ENCODE measurements at regions not wholly inside any gene's neighbourhood (a gene's known extent, or its start where the extent isn't known, plus 50 kb on each side); places are given as distances from the start of the nearest gene placed in this dataset.

DNA sequence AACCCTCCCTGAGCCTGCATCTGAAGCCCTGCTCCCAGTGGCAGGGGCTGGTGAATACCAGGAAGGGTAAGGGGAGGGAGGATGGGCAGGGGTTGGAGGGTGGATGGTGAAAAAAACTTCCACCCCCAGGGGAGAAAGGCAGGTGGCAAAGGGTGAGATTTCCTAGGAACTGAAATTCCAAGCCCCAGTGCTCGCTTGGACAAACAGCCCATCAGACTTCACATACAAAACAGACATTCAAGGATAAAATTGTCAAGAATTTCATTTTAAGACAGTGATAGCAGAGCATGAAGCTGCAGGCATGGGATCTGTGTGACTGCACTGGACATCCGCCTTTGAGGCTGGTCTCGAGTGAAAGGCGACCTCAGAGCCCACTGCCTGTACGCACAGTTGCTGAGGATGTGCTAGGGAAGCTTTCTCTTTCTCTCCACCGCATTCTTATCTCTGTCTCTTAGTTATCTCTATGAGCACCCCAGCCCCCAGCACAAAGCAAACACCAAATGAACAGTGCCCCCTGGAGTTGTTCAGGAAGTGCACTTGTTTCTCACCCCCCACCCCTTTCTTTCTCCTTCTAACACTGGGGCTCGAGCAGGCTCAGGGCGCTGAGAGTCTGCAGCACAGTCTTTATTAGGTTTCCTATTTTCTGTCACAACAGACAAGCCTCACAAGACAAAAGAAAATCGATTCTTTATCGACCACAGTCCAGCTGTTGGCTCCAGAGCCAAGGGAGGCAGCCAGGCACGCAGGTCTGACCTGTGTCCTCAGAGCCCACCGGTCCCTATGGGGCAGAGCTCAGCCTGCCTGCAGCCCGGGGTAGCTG, 237.3 kb upstream of the NCAM1 start:
- no peak overlapping the region for H3K27ac ChIP-seq
- peaks cover 0 to 35% (median 0%) of the 10 kb centered on the region in 4 donors for H3K27me3 ChIP-seq
- no peaks in the 10 kb centered on the region for H3K4me1 ChIP-seq
- H3K36me3 ChIP-seq = no peaks in the 10 kb centered on the region
- no peak for TF ChIP-seq POLR2A (IDR thresholded peaks at IDR 0.05)
- TF ChIP-seq CTCF (IDR thresholded peaks at IDR 0.05) = no peak
- H3K9me3 ChIP-seq = no peaks in the 10 kb centered on the region
- WGBS, 2 donors = 67 to 83% methylated on average over 9 to 12 of the region's 13 CpGs
- no peak for DNase-seq
- no peak overlapping the region for H3K4me3 ChIP-seq
- intact Hi-C loops (cut with DNase I) = no loop called here

DNA sequence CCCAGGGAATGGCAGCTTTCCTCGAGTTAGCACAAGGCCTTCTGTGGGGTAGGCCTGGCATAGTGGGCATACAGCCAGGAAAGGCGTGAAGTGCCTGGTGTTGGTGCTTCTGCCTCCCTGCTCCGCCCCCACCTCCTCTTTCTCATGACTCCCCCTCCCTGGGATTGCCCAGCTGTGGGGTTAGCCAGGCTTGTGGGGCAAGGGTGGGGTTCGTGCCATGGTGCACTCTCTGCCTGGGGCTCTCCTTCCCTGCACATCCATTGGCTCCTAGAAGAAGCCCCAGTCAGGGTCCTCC, 236.8 kb upstream of the NCAM1 start:
- H3K36me3 ChIP-seq = no peaks in the 10 kb centered on the region
- H3K4me1 ChIP-seq = no peaks in the 10 kb centered on the region
- WGBS, 2 donors = no CpG with 5 or more reads among the region's 4 CpGs
- no peak overlapping the region for H3K4me3 ChIP-seq
- intact Hi-C loops (cut with DNase I) = no loop called here
- DNase-seq = no peak
- H3K27ac ChIP-seq = no peak overlapping the region
- H3K27me3 ChIP-seq = peaks cover 0 to 33% (median 0%) of the 10 kb centered on the region in 4 donors
- no peaks in the 10 kb centered on the region for H3K9me3 ChIP-seq
- TF ChIP-seq CTCF (IDR thresholded peaks at IDR 0.05) = no peak
- no peak for TF ChIP-seq POLR2A (IDR thresholded peaks at IDR 0.05)

- no peak for TF ChIP-seq POLR2A (IDR thresholded peaks at IDR 0.05)
- H3K4me3 ChIP-seq = no peak overlapping the region
- H3K4me1 ChIP-seq = no peaks in the 10 kb centered on the region
- intact Hi-C loops (cut with DNase I) = no loop called here
- no peak overlapping the region for H3K27ac ChIP-seq
- H3K9me3 ChIP-seq = no peaks in the 10 kb centered on the region
- peaks cover 0 to 32% (median 0%) of the 10 kb centered on the region in 4 donors for H3K27me3 ChIP-seq
- DNase-seq = no peak
- 50 to 57% methylated on average over 3 of the region's 3 CpGs for WGBS, 2 donors
- H3K36me3 ChIP-seq = no peaks in the 10 kb centered on the region
Measured at GRCh38 chr11:112725636-112726035, 235.6 kb upstream of the NCAM1 start.

DNA sequence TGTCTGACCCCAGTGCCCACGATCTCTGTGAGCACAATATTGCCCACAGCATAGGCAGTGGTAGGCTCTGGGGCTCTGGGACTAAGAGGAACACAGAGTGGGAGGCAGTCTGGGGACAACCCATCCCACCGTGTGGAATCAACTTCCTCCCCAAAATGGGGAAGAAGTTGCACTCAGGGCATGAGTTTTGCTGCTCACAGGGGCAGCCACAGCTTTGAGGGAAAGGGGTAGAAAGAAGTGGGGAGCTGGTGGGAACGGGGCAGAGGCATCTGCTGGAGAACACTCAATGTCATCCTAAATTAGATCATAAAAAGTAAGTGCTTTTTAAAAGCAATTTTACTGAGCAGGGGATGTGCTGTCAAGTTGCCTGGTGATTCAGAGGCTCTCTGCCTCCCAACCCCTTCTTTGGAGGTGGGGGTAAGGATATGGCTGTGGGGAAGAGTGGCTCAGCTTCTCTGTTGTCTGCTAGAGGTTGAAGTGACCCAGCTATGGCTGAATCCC, 233.8 kb upstream of the NCAM1 start:
- no peak for TF ChIP-seq CTCF (IDR thresholded peaks at IDR 0.05)
- no peak for TF ChIP-seq POLR2A (IDR thresholded peaks at IDR 0.05)
- WGBS, 2 donors = 30 to 32% methylated on average over 3 of the region's 3 CpGs
- no peak overlapping the region for H3K27ac ChIP-seq

GRCh38 chr11:112728288-112728687, 232.9 kb upstream of the NCAM1 start:
- H3K36me3 ChIP-seq = no peaks in the 10 kb centered on the region
- no peak for TF ChIP-seq CTCF (IDR thresholded peaks at IDR 0.05)
- TF ChIP-seq POLR2A (IDR thresholded peaks at IDR 0.05) = no peak
- no peaks in the 10 kb centered on the region for H3K4me1 ChIP-seq
- no peaks in the 10 kb centered on the region for H3K9me3 ChIP-seq
- 79 to 87% methylated on average over 2 of the region's 2 CpGs for WGBS, 2 donors
- H3K27ac ChIP-seq = no peak overlapping the region
- intact Hi-C loops (cut with DNase I) = no loop called here
- H3K27me3 ChIP-seq = peaks cover 0 to 27% (median 0%) of the 10 kb centered on the region in 4 donors
- H3K4me3 ChIP-seq = no peak overlapping the region
- DNase-seq = no peak

More for the DNA sequence above, 233.8 kb upstream of the NCAM1 start:
- H3K4me3 ChIP-seq = no peak overlapping the region
- intact Hi-C loops (cut with DNase I) = no loop called here
- H3K27me3 ChIP-seq = peaks cover 0 to 32% (median 0%) of the 10 kb centered on the region in 4 donors
- no peak for DNase-seq
- no peaks in the 10 kb centered on the region for H3K4me1 ChIP-seq
- H3K36me3 ChIP-seq = no peaks in the 10 kb centered on the region
- H3K9me3 ChIP-seq = no peaks in the 10 kb centered on the region
